H1 (cell line): ENCODE measurements at regions not wholly inside any gene's neighbourhood (a gene's known extent, or its start where the extent isn't known, plus 50 kb on each side); places are given as distances from the start of the nearest gene placed in this dataset.

ENCODE experiments used
- CTCF ChIA-PET: fragments of 300-600 bp; sonication (Branson Sonifier 250); formaldehyde crosslinking; loops from one replicate; lab custom pipeline; 2021; ENCODE audit not compliant: partially characterized antibody; lab: Charles Lee
- POLR2A ChIA-PET: fragments of 300-600 bp; sonication (Branson Sonifier 250); formaldehyde crosslinking; loops from one replicate; lab custom pipeline; 2021; ENCODE audit warnings: inconsistent platforms; ENCODE audit not compliant: partially characterized antibody; lab: Charles Lee
- DNase-seq, 2 experiments: peaks; one replicate each; pipeline versions ENCODE4 v3.0.0 to v3.0.0-alpha.2; 2010 to 2022; ENCODE audit warnings: low spot score in 2 of 2, low read depth in 1 of 2, mixed read lengths in 1 of 2
- FAIRE-seq: peaks from 2 replicates; lab custom pipeline; 2011; peaks lifted over from hg19 to GRCh38; lab: Jason Lieb, UNC
- H2AFZ ChIP-seq: 2 replicates; pipeline ENCODE4 v1.8.1; 2012; ENCODE audit warnings: low read length, inconsistent platforms
- H2AK5ac ChIP-seq: 2 replicates; pipeline ENCODE4 v1.6.1; 2013; ENCODE audit warnings: low read depth, low read length
- H2BK120ac ChIP-seq: replicated peaks from 2 replicates; pipeline ENCODE3; 2013; ENCODE audit warnings: low read depth, low read length, inconsistent platforms
- H2BK12ac ChIP-seq: 2 replicates; pipeline ENCODE4 v1.6.1; 2013; ENCODE audit warnings: low read depth, low read length
- H2BK15ac ChIP-seq: 2 replicates; pipeline ENCODE4 v1.6.1; 2013; ENCODE audit warnings: low read length
- H2BK20ac ChIP-seq: 2 replicates; pipeline ENCODE4 v1.6.1; 2013; ENCODE audit warnings: low read length
- H2BK5ac ChIP-seq: 2 replicates; pipeline ENCODE4 v1.6.1; 2013; ENCODE audit warnings: low read depth, low read length
- H3K14ac ChIP-seq: 2 replicates; pipeline ENCODE4 v1.6.1; 2013; ENCODE audit warnings: inconsistent platforms; ENCODE audit not compliant: insufficient read length
- H3K18ac ChIP-seq: 2 replicates; pipeline ENCODE4 v1.6.1; 2013; ENCODE audit warnings: low read length; ENCODE audit errors: extremely low read depth
- H3K23ac ChIP-seq: 2 replicates; pipeline ENCODE4 v1.6.1; 2013; ENCODE audit warnings: inconsistent platforms; ENCODE audit not compliant: insufficient read length
- H3K23me2 ChIP-seq: 2 replicates; pipeline ENCODE4 v1.6.1; 2013; ENCODE audit warnings: low read depth, low read length
- H3K27ac ChIP-seq: 2 replicates; pipeline ENCODE4 v1.6.1; 2011; ENCODE audit warnings: low read depth, low read length, inconsistent platforms
- H3K27me3 ChIP-seq, 4 experiments: replicated peaks in 1 of 4; 1 replicate in 1 of 4; 2 replicates in 3 of 4; pipeline versions ENCODE4 v1.6.1 to v1.8.1; 2011 to 2013; ENCODE audit warnings: low read length in 3 of 4, mild to moderate bottlenecking in 3 of 4, inconsistent platforms in 2 of 4, mixed read lengths in 2 of 4, moderate library complexity in 1 of 4; ENCODE audit not compliant: control insufficient read depth in 3 of 4, insufficient read depth in 3 of 4; ENCODE audit errors: extremely low read depth in 1 of 4
- H3K36me3 ChIP-seq, 4 experiments: 2 replicates each; pipeline versions ENCODE4 v1.6.1 to v1.8.1; 2011 to 2013; ENCODE audit warnings: mild to moderate bottlenecking in 4 of 4, low read length in 3 of 4, moderate library complexity in 2 of 4, control low read depth in 1 of 4, inconsistent platforms in 1 of 4; ENCODE audit not compliant: insufficient read depth in 4 of 4, control insufficient read depth in 2 of 4
- H3K4ac ChIP-seq: replicated peaks from 2 replicates; pipeline ENCODE3; 2013; ENCODE audit warnings: low read length, low read depth, mixed read lengths, inconsistent platforms; ENCODE audit not compliant: insufficient read length
- H3K4me1 ChIP-seq, 4 experiments: replicated peaks in 1 of 4; 1 replicate in 1 of 4; 2 replicates in 3 of 4; pipeline versions ENCODE4 v1.6.1 to v1.8.1; 2011 to 2013; ENCODE audit warnings: low read length in 3 of 4, inconsistent platforms in 2 of 4, mixed read lengths in 1 of 4; ENCODE audit not compliant: insufficient read depth in 4 of 4, control insufficient read depth in 3 of 4
- H3K4me2 ChIP-seq, 2 experiments: 2 replicates each; pipeline versions ENCODE4 v1.6.1 to v1.8.1; 2011 to 2013; ENCODE audit warnings: low read depth in 2 of 2, low read length in 2 of 2, control low read depth in 1 of 2, inconsistent platforms in 1 of 2, mild to moderate bottlenecking in 1 of 2; ENCODE audit not compliant: insufficient read depth in 1 of 2
- H3K4me3 ChIP-seq, 4 experiments: fragments of 200-600, 300-600 bp in 1 of 4; sonication (generic), shearing (Covaris generic), sonication (Bioruptor Twin) in 1 of 4; 2 replicates each; pipeline versions ENCODE4 v1.5.1 to v1.8.1; 2011 to 2016; ENCODE audit warnings: low read length in 4 of 4, low read depth in 3 of 4, control low read depth in 2 of 4, inconsistent platforms in 2 of 4, mild to moderate bottlenecking in 2 of 4, mixed read lengths in 1 of 4, moderate library complexity in 1 of 4; ENCODE audit not compliant: insufficient read depth in 2 of 4; ENCODE audit errors: extremely low read depth in 1 of 4
- H3K56ac ChIP-seq: replicated peaks from 2 replicates; pipeline ENCODE3; 2013; ENCODE audit warnings: low read depth, mild to moderate bottlenecking, mixed read lengths, low read length, inconsistent platforms; ENCODE audit not compliant: insufficient read length
- H3K79me1 ChIP-seq: 2 replicates; pipeline ENCODE4 v1.6.1; 2013; ENCODE audit warnings: low read depth, low read length, control low read depth
- H3K79me2 ChIP-seq, 2 experiments: 2 replicates each; pipeline versions ENCODE4 v1.6.1 to v1.8.1; 2012 to 2013; ENCODE audit warnings: low read length in 2 of 2, mild to moderate bottlenecking in 2 of 2, inconsistent platforms in 1 of 2; ENCODE audit not compliant: insufficient read depth in 2 of 2, control insufficient read depth in 1 of 2
- H3K9ac ChIP-seq, 4 experiments: replicated peaks in 1 of 4; 1 replicate in 1 of 4; 2 replicates in 3 of 4; pipeline versions ENCODE4 v1.6.1 to v1.8.1; 2011 to 2013; ENCODE audit warnings: low read depth in 3 of 4, low read length in 3 of 4, control low read depth in 2 of 4, mild to moderate bottlenecking in 2 of 4, moderate library complexity in 2 of 4, inconsistent platforms in 1 of 4; ENCODE audit errors: extremely low read depth in 1 of 4
- H3K9me3 ChIP-seq, 2 experiments: 2 replicates each; pipeline versions ENCODE4 v1.6.1 to v1.8.1; 2012 to 2013; ENCODE audit warnings: mild to moderate bottlenecking in 2 of 2, moderate library complexity in 2 of 2, control low read depth in 1 of 2, inconsistent platforms in 1 of 2, low read depth in 1 of 2, low read length in 1 of 2, mixed read lengths in 1 of 2; ENCODE audit not compliant: insufficient read depth in 2 of 2
- H4K20me1 ChIP-seq, 2 experiments: replicated peaks in 1 of 2; 2 replicates each; pipeline versions ENCODE3 to v1.8.1; 2011 to 2013; ENCODE audit warnings: inconsistent platforms in 2 of 2, low read length in 2 of 2, mild to moderate bottlenecking in 1 of 2; ENCODE audit not compliant: insufficient read depth in 2 of 2, control insufficient read depth in 1 of 2
- H4K5ac ChIP-seq: 2 replicates; pipeline ENCODE4 v1.6.1; 2013; ENCODE audit warnings: low read length, low read depth, mixed read lengths, inconsistent platforms; ENCODE audit not compliant: insufficient read length
- H4K8ac ChIP-seq: 2 replicates; pipeline ENCODE4 v1.8.0; 2013; ENCODE audit warnings: mild to moderate bottlenecking, moderate library complexity, low read length, inconsistent platforms; ENCODE audit not compliant: insufficient read depth; ENCODE audit errors: extremely low read depth
- H4K91ac ChIP-seq: replicated peaks from 2 replicates; pipeline ENCODE3; 2013; ENCODE audit warnings: low read length, mixed read lengths, inconsistent platforms; ENCODE audit not compliant: insufficient read length
- WGBS, 2 experiments: shearing (Covaris generic) in 1 of 2; methylation state at CpG; one replicate each; pipeline versions ENCODE4 v1.1.6 to v1.1.7; 2013 to 2015; ENCODE audit warnings: low lambda C conversion rate in 2 of 2, mixed read lengths in 2 of 2, inconsistent platforms in 1 of 2, low coverage in 1 of 2, missing lambda C conversion rate in 1 of 2; ENCODE audit not compliant: insufficient replicate concordance in 2 of 2, insufficient coverage in 1 of 2, insufficient read length in 1 of 2; ENCODE audit errors: extremely low coverage in 1 of 2, missing lambda C conversion rate in 1 of 2; 5-methylcytosine and 5-hydroxymethylcytosine counted together
- TF ChIP-seq, protein P1 (sequence below): IDR thresholded peaks from 2 replicates; pipeline ENCODE4 v1.6.1; 2011; ENCODE audit warnings: low read length, improper control_type of control experiment

DNA sequence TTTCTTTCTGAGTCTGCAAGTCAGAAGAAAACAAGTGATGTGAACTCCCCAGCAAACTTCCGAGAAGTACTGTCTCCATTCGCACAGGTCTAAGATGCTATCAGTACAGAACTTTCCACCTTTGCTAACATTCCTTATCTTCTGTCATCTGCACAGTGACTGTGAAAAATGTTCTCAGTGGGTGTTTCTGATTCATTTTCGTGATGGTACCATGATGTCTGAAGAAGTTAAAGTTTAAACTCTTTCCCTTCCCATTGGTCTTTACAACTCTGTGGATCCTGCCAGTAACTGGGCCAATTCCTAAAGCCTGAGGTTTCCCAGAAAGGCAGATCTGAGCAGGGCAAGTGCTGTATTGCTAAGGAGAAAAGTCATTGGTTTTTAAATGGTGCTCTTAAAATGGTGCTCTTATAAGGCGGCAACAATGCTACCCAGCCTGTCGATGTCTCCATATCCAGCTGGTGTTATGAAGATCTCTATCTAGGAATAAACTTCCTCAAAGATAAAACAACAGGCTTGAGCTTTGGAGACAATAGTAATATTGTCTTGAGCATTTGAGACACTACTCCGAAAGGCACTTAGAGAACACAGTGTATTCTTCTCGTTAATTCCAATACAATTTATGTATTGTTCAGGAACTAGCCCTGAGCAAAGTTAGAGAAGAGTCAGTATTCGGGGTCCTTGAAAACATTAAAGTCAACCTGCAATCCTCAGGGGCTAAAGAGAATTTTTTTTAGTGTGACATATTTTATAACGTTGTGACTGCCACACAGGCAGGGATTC lies 232.3 kb downstream of the OSR1 start:
- no peak for FAIRE-seq
- Histone ChIP-seq H3K4me1 (no peaks in the 10 kb centered on the region), H2BK20ac (no peak overlapping the region), H2AFZ (no peak overlapping the region), H3K23me2 (no peaks in the 10 kb centered on the region), H4K20me1 (no peaks in the 10 kb centered on the region), H3K9me3 (no peaks in the 10 kb centered on the region), H3K4me2 (no peak overlapping the region), H4K91ac (no peak overlapping the region), H3K18ac (no peak overlapping the region), H3K4ac (no peak overlapping the region), H2BK120ac (no peak overlapping the region), H2BK15ac (no peak overlapping the region), H3K14ac (no peak overlapping the region), H3K36me3 (no peaks in the 10 kb centered on the region), H4K8ac (no peak overlapping the region), H3K27me3 (no peaks in the 10 kb centered on the region), H3K79me2 (no peaks in the 10 kb centered on the region), H3K79me1 (no peaks in the 10 kb centered on the region), H2BK12ac (no peak overlapping the region), H4K5ac (no peak overlapping the region), H3K4me3 (no peak overlapping the region), H2BK5ac (no peak overlapping the region), H3K23ac (no peak overlapping the region), H3K27ac (no peak overlapping the region), H3K9ac (no peak overlapping the region), H2AK5ac (no peak overlapping the region), H3K56ac (no peak overlapping the region)
- no peak for DNase-seq
- WGBS, 2 experiments: 97% methylated on average over 9 of the region's 9 CpGs; no CpG with 5 or more reads in 1 of the 2 experiments
- ChIA-PET CTCF (interaction anchor here (0.6 to 0.7 kb wide), 2 partner anchors 25 to 350 kb away, joined by 3 read pairs; no protein-coding TSS in a partner anchor), POLR2A (no interaction called here)
- TF ChIP-seq, protein P1, sequence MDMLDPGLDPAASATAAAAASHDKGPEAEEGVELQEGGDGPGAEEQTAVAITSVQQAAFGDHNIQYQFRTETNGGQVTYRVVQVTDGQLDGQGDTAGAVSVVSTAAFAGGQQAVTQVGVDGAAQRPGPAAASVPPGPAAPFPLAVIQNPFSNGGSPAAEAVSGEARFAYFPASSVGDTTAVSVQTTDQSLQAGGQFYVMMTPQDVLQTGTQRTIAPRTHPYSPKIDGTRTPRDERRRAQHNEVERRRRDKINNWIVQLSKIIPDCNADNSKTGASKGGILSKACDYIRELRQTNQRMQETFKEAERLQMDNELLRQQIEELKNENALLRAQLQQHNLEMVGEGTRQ: no peak
